Stomach (tissue), 4 donors: ENCODE measurements at regions not wholly inside any gene's neighbourhood (a gene's known extent, or its start where the extent isn't known, plus 50 kb on each side); places are given as distances from the start of the nearest gene placed in this dataset.
"Not testable (repeated sequence)": the region's sequence is repeated elsewhere in the genome, so short reads cannot be mapped to it uniquely, and the experiment has no call there.

ENCODE experiments used
- CTCF ChIP-seq, 7 experiments: fragments of 450-650 bp in 4 of 7; fragments of 200-600 bp in 3 of 7; sonication (generic) in 3 of 7; IDR thresholded peaks; one replicate each; pipeline ENCODE4 v1.5.1; 2016 to 2019; ENCODE audit warnings: antibody characterized with exemption in 7 of 7, control low read depth in 2 of 7, mild to moderate bottlenecking in 1 of 7
- POLR2A ChIP-seq, 4 donors: fragments of 450-650 bp; IDR thresholded peaks; one replicate each; pipeline ENCODE4 v1.6.1; 2016; ENCODE audit warnings: antibody characterized with exemption in 4 of 4, control low read depth in 2 of 4, mild to moderate bottlenecking in 1 of 4, moderate library complexity in 1 of 4
- POLR2AphosphoS5 ChIP-seq, 3 donors: sonication (generic); formaldehyde crosslinking; IDR thresholded peaks; one replicate each; pipeline ENCODE4 v1.6.1; 2016; ENCODE audit warnings: antibody characterized with exemption in 3 of 3

DNA sequence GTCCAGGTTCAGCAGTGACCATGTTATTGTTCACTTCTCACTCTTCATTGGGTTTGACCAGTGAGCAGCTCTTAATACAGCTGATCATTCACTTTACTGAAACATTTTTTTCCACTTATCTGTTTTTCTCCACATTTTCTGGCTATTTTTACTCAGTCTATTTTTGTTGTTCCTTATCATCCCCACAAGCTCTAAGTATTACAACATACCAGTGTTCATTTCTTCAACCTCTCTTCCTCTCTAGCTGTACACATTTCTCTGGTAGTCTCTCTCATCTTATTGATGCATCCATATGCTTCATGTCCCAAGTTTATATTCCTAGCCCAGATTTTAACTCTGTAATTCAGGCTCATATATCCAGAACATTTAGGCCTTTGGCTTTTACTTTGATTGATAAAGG is 119.4 kb upstream of the FOLH1 start:
- TF ChIP-seq CTCF, POLR2AphosphoS5, POLR2A (IDR thresholded peaks at IDR 0.05): not testable (repeated sequence)
